Hematopoietic multipotent progenitor cell (in vitro differentiated cells): ENCODE measurements at regions not wholly inside any gene's neighbourhood (a gene's known extent, or its start where the extent isn't known, plus 50 kb on each side); places are given as distances from the start of the nearest gene placed in this dataset.
A peak's percentile ranks its signal among the peaks of the same experiment; 100 is the strongest.
"Not testable (repeated sequence)": the region's sequence is repeated elsewhere in the genome, so short reads cannot be mapped to it uniquely, and the experiment has no call there.

ENCODE experiments used
- DNase-seq, 3 donors: peaks; one replicate each; pipeline ENCODE4 v3.0.0-alpha.2; 2011 to 2015; ENCODE audit warnings: low read depth in 2 of 3, low spot score in 2 of 3

DNA sequence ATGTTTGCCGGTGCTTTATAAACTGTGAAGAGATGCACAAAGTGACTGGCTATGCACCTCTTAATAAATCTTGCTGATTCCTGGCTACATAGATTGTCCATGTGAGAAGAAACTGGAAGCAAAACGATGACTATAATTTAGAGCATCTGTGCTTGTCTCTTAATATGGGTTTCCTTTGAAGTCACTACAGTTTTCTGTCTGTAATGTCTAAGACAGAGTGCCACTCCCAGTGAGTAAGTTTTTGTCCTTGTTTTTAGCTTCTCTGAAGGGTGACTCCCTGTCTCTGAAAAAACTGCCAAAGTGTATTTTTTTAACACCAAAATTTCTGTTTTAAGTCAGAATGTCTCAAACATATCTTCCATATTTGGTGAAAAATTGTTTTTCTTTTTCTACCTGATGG is 175.1 kb downstream of the FASLG start:
- DNase-seq = no peak

DNA sequence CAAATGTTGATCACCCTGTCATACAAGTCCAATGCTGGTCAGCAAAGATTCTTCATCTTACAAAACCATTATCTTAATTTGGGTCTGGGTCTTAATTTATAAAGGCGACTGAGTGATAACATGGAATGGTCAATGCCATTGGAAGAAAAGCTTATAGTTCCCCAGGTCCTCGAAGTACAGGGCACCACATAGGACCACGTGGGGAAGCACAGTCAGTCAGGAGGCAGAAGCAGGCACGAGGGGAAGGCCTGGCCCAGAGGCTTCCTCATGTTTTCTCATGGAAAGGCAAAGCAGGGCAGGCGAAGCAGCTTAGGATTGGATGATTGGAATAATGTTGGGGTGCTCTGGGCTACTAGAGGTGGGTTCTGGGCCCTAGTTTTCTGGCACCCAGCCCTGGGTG is 175.7 kb downstream of the FASLG start:
- no peak for DNase-seq

DNA sequence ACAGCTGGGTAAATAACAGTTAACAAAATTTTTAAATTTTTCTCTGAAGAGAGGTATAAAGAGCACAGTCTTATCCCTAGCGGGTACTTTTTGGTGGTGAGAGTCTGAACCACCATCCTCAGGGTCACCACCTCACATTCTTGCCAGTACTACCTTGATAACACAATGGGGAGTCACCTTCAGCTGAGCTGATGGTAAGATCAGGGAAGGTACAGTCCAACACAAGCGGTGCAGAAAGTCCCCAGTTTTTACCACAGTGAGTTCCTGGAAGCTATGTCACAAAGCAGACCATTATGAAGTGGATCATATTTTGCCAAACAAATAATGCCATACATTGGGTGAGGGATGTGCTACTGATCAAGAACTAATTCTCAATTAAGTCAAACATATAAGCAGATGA is 176.9 kb downstream of the FASLG start:
- no peak for DNase-seq

DNA sequence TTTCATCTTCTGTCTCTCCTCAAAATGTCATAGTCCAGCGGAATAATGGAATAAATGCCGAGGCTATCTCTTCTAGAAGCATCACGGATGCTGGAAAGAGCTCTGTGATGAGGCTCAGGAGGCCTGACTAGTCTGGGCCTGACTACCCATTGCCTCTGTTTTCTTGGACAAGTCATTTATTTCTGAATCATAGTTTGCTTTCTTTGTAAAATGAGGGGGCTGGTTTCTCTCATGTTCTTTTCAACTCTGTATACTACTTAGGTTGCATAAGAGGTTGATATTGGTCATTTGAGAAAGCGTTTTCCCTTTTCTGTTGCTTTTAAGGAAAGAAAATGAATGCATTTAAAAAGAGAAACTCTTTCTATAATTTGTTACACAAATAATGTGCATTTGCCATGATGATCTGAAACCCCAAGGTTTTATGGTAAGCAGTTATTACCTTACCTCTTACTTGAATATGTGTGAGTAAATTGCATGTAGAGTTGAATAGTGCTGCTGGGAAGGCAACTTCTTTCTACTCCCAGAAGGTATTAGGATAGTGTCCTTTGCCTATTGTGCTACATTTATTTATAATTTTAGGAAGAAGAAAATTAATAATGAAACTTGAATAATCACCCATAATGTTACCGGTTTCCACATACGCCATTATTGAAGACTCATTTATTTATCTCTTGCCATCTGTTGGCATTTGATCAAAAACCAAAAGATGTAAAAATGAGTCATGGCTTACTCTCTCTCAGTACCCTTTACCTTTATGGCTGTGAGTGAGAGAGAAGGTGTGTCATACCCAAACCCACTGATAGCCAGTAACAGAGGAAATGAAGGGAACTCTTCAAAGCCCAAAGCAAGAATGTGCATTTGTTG is 179.1 kb downstream of the FASLG start:
- peak in 1 of 3 donors; percentile 30 for DNase-seq

DNA sequence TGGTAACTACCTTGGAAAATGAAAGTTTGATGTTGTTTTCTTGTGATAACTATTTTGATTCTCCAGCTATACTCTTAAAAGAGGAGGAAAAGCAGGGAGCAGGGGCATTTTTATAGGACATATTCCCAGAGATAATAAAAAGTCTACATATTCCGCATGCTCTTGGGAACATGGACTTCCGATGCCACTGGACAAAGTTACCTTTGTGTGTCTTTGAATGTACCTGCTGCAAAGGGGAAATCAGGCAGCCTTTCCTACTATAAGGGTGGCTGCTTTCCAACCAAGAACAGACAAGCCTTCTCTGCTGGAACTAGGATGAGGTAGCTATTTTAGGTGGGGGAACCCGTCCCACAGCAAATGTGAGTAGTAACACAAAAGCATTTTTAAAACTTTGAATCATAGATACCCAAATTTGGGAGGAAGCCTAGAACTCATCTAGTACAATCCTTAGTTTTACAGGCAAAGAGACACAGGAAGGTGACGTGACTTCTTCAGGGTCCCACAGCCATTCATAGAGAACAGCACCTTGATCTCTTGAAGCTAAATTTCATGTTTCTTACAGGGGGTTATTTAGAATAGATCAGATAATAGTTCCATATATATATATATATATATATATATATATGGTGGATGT is 179.9 kb downstream of the FASLG start:
- no peak for DNase-seq

DNA sequence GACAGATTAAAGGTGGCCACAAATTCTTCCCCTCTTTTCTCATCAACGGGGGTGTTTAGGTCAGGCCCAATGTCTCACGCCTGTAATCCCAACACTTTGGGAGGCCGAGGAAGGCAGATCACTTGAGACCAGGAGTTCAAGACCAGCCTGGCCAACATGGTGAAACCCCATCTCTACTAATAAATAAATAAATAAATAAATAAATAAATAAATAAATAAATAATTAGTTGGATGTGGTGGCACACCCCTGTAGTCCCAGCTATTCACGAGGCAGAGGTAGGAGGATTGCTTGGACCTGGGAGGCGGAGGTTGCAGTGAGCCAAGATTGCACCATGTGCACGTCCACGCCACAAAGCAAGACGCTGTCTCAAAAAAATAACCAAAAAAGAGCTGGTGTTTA is 180.7 kb downstream of the FASLG start:
- DNase-seq = not testable (repeated sequence)

DNA sequence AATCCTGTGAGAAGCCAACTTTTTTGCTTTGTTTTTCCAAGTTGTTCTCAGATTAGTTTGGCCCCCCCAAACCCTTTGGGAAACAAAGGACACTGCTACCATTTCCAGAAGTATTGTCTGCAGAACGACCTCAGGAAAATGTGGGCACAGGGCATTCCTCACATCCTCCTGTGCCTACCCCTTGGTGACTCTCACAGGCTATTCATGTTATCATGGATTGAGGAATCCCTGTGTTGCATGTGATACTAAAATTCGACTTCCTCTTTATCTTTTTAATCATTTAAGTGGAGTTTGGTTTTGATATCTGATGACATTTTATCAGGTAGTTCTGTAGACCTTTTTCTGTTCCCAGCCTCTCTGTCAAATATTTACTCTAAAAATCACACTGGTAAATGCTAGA is 184.5 kb downstream of the FASLG start:
- DNase-seq = no peak

DNA sequence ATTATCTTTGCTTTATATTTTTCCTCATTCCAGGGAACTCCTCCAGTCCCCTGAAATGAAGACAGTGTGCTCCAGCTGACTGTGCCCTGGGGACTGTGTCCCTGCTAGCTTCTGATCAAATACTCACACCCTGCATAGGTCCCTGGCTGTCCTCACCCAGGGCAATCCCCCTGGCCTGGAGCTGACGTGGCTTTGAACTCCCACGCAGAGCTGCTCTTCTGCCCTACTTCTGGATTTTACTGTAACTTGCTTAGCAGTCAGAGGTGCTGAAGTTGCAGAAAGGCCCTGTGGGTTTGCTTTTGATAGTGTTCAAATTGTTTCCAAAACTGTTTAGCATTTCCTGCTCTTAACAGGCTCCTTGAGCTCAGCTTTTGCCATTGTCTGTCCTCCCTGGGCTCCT is 186.5 kb downstream of the FASLG start:
- no peak for DNase-seq

DNA sequence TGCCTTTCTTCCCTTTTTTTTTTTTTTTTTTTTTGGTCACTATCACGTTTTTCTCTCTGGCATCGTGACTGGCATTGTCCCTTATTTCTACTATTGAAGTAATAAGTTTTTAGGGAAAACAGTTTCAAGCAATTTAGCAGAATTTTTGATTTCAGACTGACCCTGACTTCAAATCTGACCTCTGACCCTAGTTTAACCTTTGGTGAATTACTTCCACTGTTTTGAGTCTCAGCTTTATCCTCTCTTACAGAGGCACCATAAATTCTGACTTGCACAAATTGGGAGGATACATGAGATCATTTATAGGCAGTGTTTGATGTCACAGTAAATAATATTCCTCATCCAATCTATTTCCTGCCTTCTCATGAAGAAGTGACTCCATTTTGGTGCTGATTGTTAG is 187.0 kb downstream of the FASLG start:
- no peak for DNase-seq

DNA sequence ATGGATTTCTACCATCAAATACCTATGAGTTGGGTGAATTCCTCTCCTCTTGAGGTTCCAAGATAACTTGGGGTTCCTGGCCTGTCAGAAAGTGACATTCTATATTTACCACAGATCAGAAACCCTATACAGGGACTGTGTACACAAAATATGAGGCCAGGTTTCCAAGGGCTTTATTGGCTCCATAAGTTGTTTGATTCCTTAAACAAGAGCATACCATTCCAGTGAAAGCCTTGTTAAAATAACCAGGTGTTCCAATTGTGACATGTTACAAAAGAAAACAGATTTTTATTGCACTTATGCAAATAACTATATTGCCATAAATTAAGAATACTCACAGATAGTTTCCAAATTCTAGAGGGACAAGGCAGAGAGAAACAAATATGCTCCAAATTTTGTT is 188.9 kb downstream of the FASLG start:
- not testable (repeated sequence) for DNase-seq

DNA sequence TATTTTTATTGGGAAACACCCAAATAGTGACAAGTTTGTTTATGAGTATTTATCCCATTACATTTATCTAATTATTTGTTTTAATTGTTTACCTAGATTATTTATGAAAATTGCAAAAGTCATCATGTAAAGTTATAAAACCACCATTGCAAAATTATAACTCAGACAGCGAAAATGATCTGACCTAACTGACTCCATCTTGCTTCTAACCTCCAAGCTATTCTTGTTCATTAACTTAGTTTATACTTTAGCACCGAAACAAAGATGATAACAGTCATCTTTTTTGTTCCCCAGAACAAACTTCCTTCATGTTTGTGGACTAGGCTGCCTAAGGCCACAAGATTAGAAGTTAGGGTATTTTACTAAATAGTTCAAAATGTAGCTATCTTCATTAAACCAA is 190.8 kb downstream of the FASLG start:
- no peak for DNase-seq

DNA sequence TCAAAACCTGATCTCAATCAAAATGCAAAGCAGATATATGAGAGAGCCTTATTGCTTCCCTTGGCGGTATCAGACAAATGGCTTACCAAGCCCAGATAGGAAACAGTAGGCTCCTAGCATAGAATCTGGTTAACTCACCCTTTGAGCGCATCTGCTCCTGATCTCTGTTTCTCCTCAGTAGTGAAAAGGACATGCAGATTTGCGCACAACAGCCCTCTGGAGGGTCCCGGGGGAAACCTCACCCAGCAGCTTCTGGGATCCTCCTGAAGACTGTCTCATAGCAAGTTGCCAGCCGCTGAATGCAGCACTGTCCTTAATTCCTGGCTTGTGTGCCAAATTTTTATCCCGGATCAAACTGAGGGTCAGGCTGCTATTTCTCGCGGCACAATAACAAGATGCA is 192.2 kb downstream of the FASLG start:
- DNase-seq = no peak

DNA sequence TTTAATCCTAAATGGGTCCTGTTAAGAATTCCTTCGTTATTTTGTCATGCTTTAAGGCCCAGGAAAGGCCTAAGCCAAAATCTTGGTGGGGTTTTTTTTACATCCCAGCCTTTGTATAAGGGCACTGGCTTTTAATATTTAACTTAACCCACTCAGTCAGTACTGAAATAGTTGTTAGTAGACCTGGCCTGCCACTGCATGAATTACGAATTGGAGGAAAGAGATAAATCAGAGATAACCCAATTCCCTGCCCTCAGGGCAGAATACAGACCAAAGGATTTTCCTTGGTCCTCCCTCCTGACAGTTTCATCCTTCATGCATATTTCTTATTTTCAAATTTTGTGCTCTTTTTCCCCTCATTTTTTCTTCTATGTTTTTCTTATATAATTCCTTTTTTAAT is 193.0 kb downstream of the FASLG start:
- DNase-seq = no peak

DNA sequence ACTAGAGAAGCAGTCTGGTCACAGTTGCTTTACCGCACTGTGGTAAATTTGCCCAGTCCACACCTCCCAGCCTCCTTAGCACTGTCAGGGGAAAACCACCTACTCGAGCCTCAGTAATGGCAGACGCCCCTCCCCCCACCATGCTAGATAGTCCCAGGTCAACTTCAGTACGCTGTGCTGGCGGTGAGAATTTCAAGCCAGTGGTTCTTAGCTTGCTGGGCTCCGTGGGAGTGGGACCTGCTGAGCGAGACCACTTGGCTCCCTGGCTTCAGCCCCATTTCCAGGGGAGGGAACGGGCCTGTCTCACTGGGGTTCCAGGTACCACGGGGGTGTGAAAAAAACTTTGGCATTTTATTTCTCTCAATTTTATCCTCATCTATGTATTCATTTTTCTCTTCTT is 194.8 kb downstream of the TNFSF18 start:
- not testable (repeated sequence) for DNase-seq

DNA sequence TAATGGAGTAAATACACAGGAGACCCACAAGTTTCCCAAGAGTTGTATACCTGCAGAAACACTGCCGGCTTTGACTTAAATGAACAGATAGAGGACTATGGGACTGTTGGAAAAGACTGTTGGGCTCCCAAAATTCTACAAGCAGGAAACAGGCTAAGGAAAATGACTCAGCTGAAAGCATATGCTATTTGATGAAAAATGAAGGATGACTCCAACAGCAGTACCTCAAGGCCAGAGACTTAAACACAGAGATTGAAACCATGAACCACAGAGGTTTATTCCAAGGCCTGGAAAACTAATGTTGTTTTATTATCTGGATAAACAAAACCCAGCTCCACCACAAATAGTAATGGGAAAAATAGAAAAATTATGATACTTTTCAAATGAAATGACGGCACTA is 187.7 kb downstream of the TNFSF18 start:
- no peak for DNase-seq

DNA sequence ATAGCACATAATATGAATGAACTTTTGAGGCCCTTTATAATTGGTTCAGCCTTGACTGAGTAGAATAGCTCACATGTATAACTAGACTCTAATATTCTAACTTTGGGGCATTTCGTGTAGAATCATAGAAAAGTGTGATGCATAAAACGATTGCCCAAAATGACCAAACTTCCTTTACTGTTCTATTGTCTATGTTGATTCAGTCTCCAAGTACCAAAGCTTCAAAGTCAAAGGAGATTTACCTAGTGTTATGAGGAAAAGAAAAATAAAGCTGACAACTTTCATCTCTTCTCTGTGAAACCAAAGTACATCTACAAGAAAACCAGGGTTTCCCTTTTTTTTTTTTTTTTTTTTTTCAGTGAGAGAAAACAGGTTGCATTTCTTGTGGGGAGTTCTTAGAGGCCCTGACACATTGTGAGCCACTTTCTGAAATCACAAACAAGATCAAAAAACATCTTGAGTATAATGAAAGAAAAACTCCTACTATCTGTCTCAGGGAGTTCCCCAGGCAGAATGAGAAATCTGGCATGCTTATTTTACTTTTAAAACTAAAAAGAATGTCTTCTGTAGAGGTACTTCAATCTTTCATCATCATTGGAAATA is 183.4 kb downstream of the TNFSF18 start:
- no peak for DNase-seq

DNA sequence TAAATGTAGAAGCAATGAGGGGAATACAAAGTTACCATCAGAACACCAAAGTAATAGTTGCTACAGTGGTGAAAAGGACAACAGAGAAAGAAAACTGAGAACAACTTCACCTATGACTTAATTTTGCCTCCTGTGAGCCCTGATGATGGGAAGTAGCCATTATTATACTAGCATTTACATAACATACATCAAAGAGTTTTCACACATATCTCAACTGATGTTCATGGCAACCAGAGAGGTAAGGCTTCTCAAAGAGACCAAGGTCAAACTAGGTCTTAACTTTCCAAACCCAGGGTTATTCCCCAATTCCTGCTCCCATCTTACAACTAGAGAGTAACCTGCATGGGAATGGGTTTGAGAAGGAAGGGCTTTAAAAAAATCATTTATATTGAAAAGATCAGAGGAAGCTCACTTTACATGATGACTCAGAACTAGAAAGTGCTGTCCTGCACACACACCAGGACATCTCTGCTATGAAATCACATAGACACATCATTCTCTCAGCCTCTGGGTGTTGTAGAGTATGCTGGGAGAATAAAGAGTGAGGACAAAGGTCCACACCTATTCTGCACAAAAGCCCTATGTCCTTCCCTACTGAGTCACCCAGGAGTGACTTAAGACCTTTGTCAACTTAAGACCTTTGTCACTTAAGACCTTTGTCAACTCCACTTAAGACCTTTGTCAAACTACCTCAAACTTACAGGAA is 179.7 kb downstream of the TNFSF18 start:
- DNase-seq = no peak

DNA sequence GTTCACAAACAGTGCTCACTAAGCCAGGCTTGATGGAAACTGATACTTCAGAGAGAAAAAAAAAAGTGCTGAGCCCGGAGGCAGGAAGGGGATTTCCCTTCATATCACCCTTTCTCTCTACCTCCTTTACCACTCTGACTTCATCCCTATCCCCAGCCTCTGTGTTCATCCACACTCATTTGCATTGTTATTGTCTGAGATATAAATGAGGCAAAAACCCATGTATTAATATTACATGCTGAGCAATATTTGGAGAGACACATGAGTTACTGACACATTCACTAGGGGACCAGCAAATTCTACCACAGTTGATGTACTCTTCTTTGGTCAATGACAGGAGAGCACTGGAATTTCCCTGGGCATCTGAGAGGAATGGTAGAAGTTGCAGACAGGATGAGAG is 175.8 kb downstream of the TNFSF18 start:
- DNase-seq = no peak

DNA sequence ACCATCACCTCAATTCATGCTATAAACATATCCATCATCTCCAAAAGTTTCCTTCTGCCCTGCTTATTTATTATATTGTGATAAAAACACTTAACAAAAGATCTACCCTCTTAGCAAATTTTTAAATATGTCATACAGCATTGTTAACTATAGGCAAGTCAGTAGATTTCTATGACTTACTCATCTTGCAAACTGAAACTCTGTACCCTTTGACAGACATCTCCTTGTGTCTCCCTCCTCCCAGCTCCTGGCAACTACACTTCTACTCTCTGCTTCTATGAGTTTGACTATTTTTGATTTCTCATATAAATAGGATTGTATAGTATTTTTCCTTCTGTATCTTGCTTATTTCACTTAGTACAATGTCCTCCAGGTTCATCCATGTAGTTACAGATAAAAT is 174.8 kb downstream of the TNFSF18 start:
- no peak for DNase-seq

DNA sequence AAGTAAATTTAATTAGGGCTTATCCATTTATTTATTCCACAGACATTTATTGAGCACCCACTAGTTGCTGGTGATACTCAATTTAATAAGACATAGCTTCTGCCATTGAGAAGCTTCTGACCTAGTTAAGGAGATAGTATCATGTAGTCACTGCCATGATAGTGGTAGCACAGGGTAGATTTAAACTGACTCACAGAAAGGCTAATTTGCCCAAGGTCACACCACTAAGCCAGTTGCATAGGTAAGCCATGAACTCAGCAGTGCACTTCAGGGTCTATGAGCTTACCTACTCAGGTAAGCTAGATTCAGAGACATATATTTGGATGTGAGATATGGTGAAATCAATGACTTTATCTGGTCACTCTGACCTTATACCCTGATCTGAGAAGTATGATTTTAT is 168.4 kb downstream of the TNFSF18 start:
- DNase-seq = no peak

DNA sequence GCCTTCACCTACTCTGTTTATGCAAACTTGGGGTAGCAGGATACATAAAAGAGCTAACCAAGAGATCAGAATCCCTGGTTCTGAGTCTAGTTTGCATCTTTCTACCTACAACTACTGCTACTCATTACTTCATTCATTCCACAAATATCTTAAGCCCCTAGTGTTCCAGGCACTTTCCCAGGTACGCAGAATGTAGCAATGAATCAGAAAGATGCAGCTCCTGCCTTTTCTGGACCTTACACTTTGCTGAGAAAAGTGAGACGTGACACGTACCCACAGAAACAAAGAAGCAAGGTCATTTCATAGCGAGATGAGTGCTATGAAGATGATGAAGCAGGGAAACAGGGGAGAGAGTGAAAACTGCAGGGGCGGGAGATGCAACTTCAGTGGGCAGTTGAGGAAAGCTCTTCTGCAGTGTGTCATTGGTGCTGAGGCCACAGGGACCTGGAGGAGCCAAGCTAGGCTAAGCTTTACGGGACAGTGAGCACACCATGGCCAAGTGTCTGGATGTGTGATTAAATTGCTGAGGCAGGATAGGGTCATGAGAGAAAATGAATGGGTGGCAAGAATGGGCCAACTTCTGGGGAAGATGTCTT is 167.9 kb downstream of the TNFSF18 start:
- no peak for DNase-seq
